ENCODE measurements at regions not wholly inside any gene's neighbourhood (a gene's known extent, or its start where the extent isn't known, plus 50 kb on each side); places are given as distances from the start of the nearest gene placed in this dataset.

DNA sequence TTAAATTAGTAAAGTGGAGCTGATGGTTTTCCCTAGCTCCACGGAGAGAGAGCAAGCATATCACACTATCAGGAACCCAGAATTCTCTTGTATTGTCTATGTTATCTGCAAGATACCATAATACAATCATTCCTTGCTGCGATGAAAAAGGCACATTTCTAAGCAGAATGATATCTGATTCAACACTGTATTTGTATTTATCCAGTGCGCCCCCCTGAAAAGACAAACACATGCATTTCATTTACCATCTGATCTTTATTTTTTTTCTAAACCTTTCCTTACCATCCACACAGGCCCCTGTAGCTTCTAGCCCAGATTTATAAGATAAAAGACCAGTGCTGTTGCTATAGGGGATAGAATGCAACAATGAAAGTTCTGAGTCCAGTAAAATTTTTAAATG, 420.6 kb downstream of the TDRD15 start:
- no peaks in the 10 kb centered on the region for H3K36me3 Mint-ChIP-seq (ENCODE audit: low read depth)
- TF ChIP-seq, protein P1, sequence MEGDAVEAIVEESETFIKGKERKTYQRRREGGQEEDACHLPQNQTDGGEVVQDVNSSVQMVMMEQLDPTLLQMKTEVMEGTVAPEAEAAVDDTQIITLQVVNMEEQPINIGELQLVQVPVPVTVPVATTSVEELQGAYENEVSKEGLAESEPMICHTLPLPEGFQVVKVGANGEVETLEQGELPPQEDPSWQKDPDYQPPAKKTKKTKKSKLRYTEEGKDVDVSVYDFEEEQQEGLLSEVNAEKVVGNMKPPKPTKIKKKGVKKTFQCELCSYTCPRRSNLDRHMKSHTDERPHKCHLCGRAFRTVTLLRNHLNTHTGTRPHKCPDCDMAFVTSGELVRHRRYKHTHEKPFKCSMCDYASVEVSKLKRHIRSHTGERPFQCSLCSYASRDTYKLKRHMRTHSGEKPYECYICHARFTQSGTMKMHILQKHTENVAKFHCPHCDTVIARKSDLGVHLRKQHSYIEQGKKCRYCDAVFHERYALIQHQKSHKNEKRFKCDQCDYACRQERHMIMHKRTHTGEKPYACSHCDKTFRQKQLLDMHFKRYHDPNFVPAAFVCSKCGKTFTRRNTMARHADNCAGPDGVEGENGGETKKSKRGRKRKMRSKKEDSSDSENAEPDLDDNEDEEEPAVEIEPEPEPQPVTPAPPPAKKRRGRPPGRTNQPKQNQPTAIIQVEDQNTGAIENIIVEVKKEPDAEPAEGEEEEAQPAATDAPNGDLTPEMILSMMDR (conservative IDR thresholded peaks at IDR 0.05): no peak
- no peaks in the 10 kb centered on the region for H3K27me3 Mint-ChIP-seq (ENCODE audit: low read depth)
- no peaks in the 10 kb centered on the region for H3K9me3 Mint-ChIP-seq
- no peak for DNase-seq (ENCODE audit: low read depth, low spot score)
- no peak overlapping the region for H3K4me3 Mint-ChIP-seq
- H3K27ac Mint-ChIP-seq (ENCODE audit: unreplicated experiment): no peak overlapping the region
- H3K4me1 Mint-ChIP-seq: no peaks in the 10 kb centered on the region

DNA sequence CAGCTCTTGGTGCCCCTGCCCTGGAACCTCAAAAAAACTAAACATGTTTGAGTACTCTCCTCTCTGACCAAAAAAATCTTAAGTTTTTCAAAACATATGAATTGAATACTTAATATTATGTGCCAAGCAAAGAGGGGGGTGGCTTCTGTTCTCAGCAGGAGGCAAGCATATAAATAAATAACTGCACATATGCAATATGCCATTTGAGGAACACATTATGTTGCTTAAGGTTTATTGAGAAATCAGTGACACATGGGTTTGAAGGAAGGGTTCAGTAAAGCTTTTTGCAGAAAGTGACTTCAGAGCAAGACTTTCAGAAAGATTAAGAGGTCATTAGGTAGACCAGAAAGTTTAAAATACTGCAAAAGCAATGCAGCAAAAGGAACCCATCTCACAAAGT, 429.2 kb downstream of the TDRD15 start:
- no peak for DNase-seq (ENCODE audit: low read depth, low spot score)
- TF ChIP-seq, protein P1 (conservative IDR thresholded peaks at IDR 0.05): no peak
- H3K27ac Mint-ChIP-seq (ENCODE audit: unreplicated experiment): no peak overlapping the region
- H3K9me3 Mint-ChIP-seq: peaks cover 4% of the 10 kb centered on the region
- H3K4me1 Mint-ChIP-seq: no peaks in the 10 kb centered on the region
- no peaks in the 10 kb centered on the region for H3K27me3 Mint-ChIP-seq (ENCODE audit: low read depth)
- no peaks in the 10 kb centered on the region for H3K36me3 Mint-ChIP-seq (ENCODE audit: low read depth)
- no peak overlapping the region for H3K4me3 Mint-ChIP-seq

DNA sequence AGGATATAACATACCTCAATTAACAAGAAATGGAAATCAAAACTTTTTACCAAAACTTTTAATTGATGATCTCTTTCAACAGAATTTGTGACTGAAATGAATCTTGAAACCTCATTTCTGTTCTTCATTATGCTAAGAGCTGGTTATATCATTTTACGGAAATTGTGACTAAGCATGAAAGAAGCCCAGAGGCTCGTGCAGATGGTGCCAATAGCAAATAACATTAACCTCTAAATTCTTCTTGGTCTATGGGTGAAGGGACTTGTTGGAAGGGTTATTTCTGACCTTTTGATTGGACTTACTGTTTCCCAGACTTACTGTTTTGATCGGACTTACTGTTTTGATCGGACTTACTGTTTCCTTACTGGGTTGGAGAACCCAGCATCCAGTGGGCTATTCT, 435.6 kb downstream of the TDRD15 start:
- H3K4me3 Mint-ChIP-seq: no peak overlapping the region
- H3K27ac Mint-ChIP-seq (ENCODE audit: unreplicated experiment): no peak overlapping the region
- no peaks in the 10 kb centered on the region for H3K36me3 Mint-ChIP-seq (ENCODE audit: low read depth)
- DNase-seq (ENCODE audit: low read depth, low spot score): no peak
- H3K9me3 Mint-ChIP-seq: peaks cover 2% of the 10 kb centered on the region
- TF ChIP-seq, protein P1 (conservative IDR thresholded peaks at IDR 0.05): no peak
- no peaks in the 10 kb centered on the region for H3K4me1 Mint-ChIP-seq
- H3K27me3 Mint-ChIP-seq (ENCODE audit: low read depth): peaks cover 2% of the 10 kb centered on the region

DNA sequence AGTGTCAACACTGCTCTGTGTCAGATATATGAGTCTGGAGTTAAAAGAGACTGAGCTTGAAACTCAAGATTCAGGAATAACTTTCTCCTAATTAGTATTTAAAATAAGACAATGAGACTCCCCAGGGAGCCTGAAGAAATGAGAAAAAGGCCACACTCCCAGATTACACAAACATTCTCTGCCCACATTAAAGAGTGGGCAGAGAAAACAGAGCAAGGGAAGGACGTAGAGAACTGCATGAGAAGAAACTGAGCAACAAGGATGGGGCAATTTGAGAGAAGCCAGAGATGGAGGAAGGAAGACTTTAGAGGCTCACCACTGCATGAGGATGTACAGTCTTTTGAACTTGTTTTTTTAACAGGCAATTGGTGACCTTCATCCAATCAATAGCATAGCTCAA, 438.2 kb downstream of the TDRD15 start:
- no peak overlapping the region for H3K4me3 Mint-ChIP-seq
- peaks cover 5% of the 10 kb centered on the region for H3K27me3 Mint-ChIP-seq (ENCODE audit: low read depth)
- no peaks in the 10 kb centered on the region for H3K9me3 Mint-ChIP-seq
- H3K36me3 Mint-ChIP-seq (ENCODE audit: low read depth): no peaks in the 10 kb centered on the region
- no peaks in the 10 kb centered on the region for H3K4me1 Mint-ChIP-seq
- TF ChIP-seq, protein P1 (conservative IDR thresholded peaks at IDR 0.05): no peak
- H3K27ac Mint-ChIP-seq (ENCODE audit: unreplicated experiment): no peak overlapping the region
- DNase-seq (ENCODE audit: low read depth, low spot score): no peak

DNA sequence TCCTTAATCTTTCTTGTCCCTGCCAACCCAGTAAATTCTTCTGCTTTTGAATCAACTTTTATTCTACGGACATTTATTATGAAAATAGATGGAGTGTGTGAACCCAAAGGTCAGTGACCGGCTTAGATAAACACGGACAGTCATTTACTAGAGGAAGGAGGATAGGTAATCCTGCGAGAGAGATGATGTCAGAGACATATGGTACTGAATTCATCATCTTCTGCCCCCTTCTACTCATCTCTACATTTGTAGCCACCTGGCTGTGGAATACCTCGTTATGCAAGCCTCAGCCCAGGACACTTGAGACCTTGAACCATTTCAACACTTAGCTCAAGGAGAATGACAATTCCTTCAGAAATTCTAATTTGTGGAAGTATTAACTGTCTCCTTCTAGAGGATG, 443.6 kb downstream of the TDRD15 start:
- Mint-ChIP-seq H3K27me3 (ENCODE audit: low read depth) (peaks cover 6% of the 10 kb centered on the region), H3K36me3 (ENCODE audit: low read depth) (no peaks in the 10 kb centered on the region), H3K4me1 (no peaks in the 10 kb centered on the region), H3K27ac (ENCODE audit: unreplicated experiment) (no peak overlapping the region), H3K4me3 (no peak overlapping the region), H3K9me3 (no peaks in the 10 kb centered on the region)
- no peak for DNase-seq (ENCODE audit: low read depth, low spot score)
- TF ChIP-seq, protein P1 (conservative IDR thresholded peaks at IDR 0.05): no peak

DNA sequence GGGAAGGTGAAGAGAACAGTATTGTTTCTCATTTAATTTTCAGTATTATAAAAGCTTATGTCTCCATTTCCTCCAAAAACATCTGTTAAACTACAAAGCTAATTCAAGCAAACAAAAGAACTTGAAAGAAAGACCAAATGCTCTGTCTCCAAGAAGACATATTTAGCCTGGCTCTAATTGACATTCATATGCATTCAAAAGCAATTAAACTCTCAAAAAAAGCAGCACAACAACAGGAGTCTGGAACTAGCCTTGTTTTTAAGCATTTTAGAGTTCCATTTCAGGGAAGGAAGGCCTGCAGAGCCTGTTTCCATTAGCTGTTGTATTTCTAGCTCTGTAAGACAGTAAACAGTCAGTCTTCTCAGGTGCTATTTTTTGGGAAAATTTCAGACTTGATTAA, 447.9 kb downstream of the TDRD15 start:
- Mint-ChIP-seq H3K27ac (ENCODE audit: unreplicated experiment) (no peak overlapping the region), H3K36me3 (ENCODE audit: low read depth) (no peaks in the 10 kb centered on the region)

More for the DNA sequence above, 447.9 kb downstream of the TDRD15 start:
- Mint-ChIP-seq H3K4me1 (no peaks in the 10 kb centered on the region), H3K4me3 (no peak overlapping the region), H3K27me3 (ENCODE audit: low read depth) (peaks cover 3% of the 10 kb centered on the region), H3K9me3 (peaks cover 3% of the 10 kb centered on the region)
- DNase-seq (ENCODE audit: low read depth, low spot score): no peak
- TF ChIP-seq, protein P1 (conservative IDR thresholded peaks at IDR 0.05): no peak

All from neural crest cell (in vitro differentiated cells).